IMR-90 (cell line): ENCODE measurements at regions not wholly inside any gene's neighbourhood (a gene's known extent, or its start where the extent isn't known, plus 50 kb on each side); places are given as distances from the start of the nearest gene placed in this dataset.

Experiments used
- ATAC-seq: fragments of 200-7000 bp; cut with Tn5 transposase; 2 replicates; pipeline ENCODE4 v1.9.1; 2020; ENCODE audit warnings: low read depth, mild to moderate bottlenecking, moderate library complexity
- BruUV-seq: library from RNA; stranded (reverse); fragments of 400-500 nt; replicated peaks from 2 replicates; lab custom pipeline; 2021; lab: Mats Ljungman, UMichigan
- CTCF ChIA-PET: fragments of 300-600 bp; formaldehyde crosslinking; extraction: SDS; loops from one replicate; lab custom pipeline; 2021; ENCODE audit warnings: antibody characterized with exemption; lab: Yijun Ruan, JAX
- POLR2A ChIA-PET: fragments of 300-600 bp; sonication (Branson Sonifier 250); formaldehyde crosslinking; loops from one replicate; lab custom pipeline; 2022; ENCODE audit warnings: antibody characterized with exemption; ENCODE audit not compliant: unreplicated experiment; lab: Charles Lee
- DNase-seq: peaks from one replicate; pipeline ENCODE4 v3.0.0; 2013
- H2AFZ ChIP-seq: replicated peaks from 2 replicates; pipeline ENCODE3; 2013; ENCODE audit warnings: low read length, mild to moderate bottlenecking; ENCODE audit not compliant: poor library complexity
- H2AK5ac ChIP-seq: 2 replicates; pipeline ENCODE4 v1.6.1; 2013; ENCODE audit warnings: low read depth, low read length, inconsistent platforms
- H2AK9ac ChIP-seq: replicated peaks from 2 replicates; pipeline ENCODE3; 2013; ENCODE audit warnings: mild to moderate bottlenecking, low read depth, low read length, moderate library complexity; ENCODE audit not compliant: poor library complexity
- H2BK120ac ChIP-seq: 2 replicates; pipeline ENCODE4 v1.6.1; 2013; ENCODE audit warnings: low read depth, low read length, inconsistent platforms
- H2BK15ac ChIP-seq: 3 replicates; pipeline ENCODE4 v1.6.1; 2013; ENCODE audit warnings: low read depth, low read length, inconsistent platforms
- H2BK20ac ChIP-seq: 2 replicates; pipeline ENCODE4 v1.6.1; 2013; ENCODE audit warnings: low read depth, mild to moderate bottlenecking, inconsistent platforms, low read length, moderate library complexity
- H2BK5ac ChIP-seq: 2 replicates; pipeline ENCODE4 v1.6.1; 2013; ENCODE audit warnings: mild to moderate bottlenecking, low read depth, low read length, inconsistent platforms; ENCODE audit not compliant: poor library complexity, severe bottlenecking
- H3K14ac ChIP-seq: replicated peaks from 2 replicates; pipeline ENCODE4 v1.6.1; 2013; ENCODE audit warnings: low read depth, low read length, inconsistent platforms
- H3K18ac ChIP-seq: 2 replicates; pipeline ENCODE4 v1.6.1; 2013; ENCODE audit warnings: low read depth, low read length, control low read depth
- H3K23ac ChIP-seq: 2 replicates; pipeline ENCODE4 v1.6.1; 2013; ENCODE audit warnings: low read depth, low read length, inconsistent platforms
- H3K27ac ChIP-seq: 2 replicates; pipeline ENCODE4 v1.5.1; 2013; ENCODE audit warnings: mild to moderate bottlenecking, control low read depth, low read length; ENCODE audit not compliant: insufficient read depth
- H3K27me3 ChIP-seq: 2 replicates; pipeline ENCODE4 v1.6.1; 2013; ENCODE audit warnings: low read length; ENCODE audit not compliant: control insufficient read depth, insufficient read depth
- H3K36me3 ChIP-seq: 2 replicates; pipeline ENCODE4 v1.6.1; 2013; ENCODE audit warnings: low read length, mixed read lengths; ENCODE audit not compliant: control insufficient read depth, insufficient read depth
- H3K4ac ChIP-seq: 2 replicates; pipeline ENCODE4 v1.6.1; 2013; ENCODE audit warnings: low read depth, low read length, inconsistent platforms
- H3K4me1 ChIP-seq: 2 replicates; pipeline ENCODE4 v1.6.1; 2013; ENCODE audit warnings: low read length, mixed read lengths; ENCODE audit not compliant: control insufficient read depth, insufficient read depth
- H3K4me2 ChIP-seq: 2 replicates; pipeline ENCODE4 v1.6.1; 2013; ENCODE audit warnings: low read depth, mild to moderate bottlenecking, control low read depth, low read length, moderate library complexity
- H3K4me3 ChIP-seq: 2 replicates; pipeline ENCODE4 v1.5.1; 2013; ENCODE audit warnings: low read depth, mild to moderate bottlenecking, control low read depth, low read length, moderate library complexity; ENCODE audit not compliant: insufficient read depth
- H3K56ac ChIP-seq: 2 replicates; pipeline ENCODE4 v1.6.1; 2013; ENCODE audit warnings: low read length, inconsistent platforms; ENCODE audit not compliant: insufficient read depth; ENCODE audit errors: extremely low read depth
- H3K79me1 ChIP-seq, 2 experiments: 2 replicates each; pipeline ENCODE4 v1.6.1; 2013; ENCODE audit warnings: low read length in 2 of 2, inconsistent platforms in 1 of 2, low read depth in 1 of 2
- H3K9ac ChIP-seq: 2 replicates; pipeline ENCODE4 v1.6.1; 2013; ENCODE audit warnings: low read depth, low read length, control low read depth
- H3K9me1 ChIP-seq: 2 replicates; pipeline ENCODE4 v1.6.1; 2013; ENCODE audit warnings: low read length, inconsistent platforms; ENCODE audit not compliant: insufficient read depth
- H3K9me3 ChIP-seq: 2 replicates; pipeline ENCODE4 v1.6.1; 2013; ENCODE audit warnings: low read length; ENCODE audit not compliant: control insufficient read depth, insufficient read depth
- H4K20me1 ChIP-seq: 2 replicates; pipeline ENCODE4 v1.6.1; 2013; ENCODE audit warnings: low read length, inconsistent platforms; ENCODE audit not compliant: insufficient read depth
- H4K5ac ChIP-seq: 2 replicates; pipeline ENCODE4 v1.6.1; 2013; ENCODE audit warnings: mild to moderate bottlenecking, low read depth, low read length, control low read depth
- H4K8ac ChIP-seq, 2 experiments: 2 replicates each; pipeline ENCODE4 v1.6.1; 2013; ENCODE audit warnings: low read depth in 2 of 2, low read length in 2 of 2, control low read depth in 1 of 2, inconsistent platforms in 1 of 2
- H4K91ac ChIP-seq: 2 replicates; pipeline ENCODE4 v1.6.1; 2013; ENCODE audit warnings: low read depth, low read length, inconsistent platforms; ENCODE audit not compliant: insufficient read depth
- BHLHE40 ChIP-seq: fragments of 150-350 bp; IDR thresholded peaks from 2 replicates; pipeline ENCODE4 v1.6.1; 2016; ENCODE audit warnings: mild to moderate bottlenecking, low read depth, low read length
- CHD1 ChIP-seq: IDR thresholded peaks from 2 replicates; pipeline ENCODE4 v1.6.1; 2012; ENCODE audit warnings: low read depth, low read length, improper control_type of control experiment
- ELK1 ChIP-seq: fragments of 150-350 bp; IDR thresholded peaks from 2 replicates; pipeline ENCODE4 v1.6.1; 2016; ENCODE audit warnings: low read depth, mild to moderate bottlenecking, low read length, moderate library complexity, borderline replicate concordance
- MAFK ChIP-seq: IDR thresholded peaks from 2 replicates; pipeline ENCODE4 v1.6.1; 2012; ENCODE audit warnings: low read depth, low read length, improper control_type of control experiment
- MXI1 ChIP-seq: IDR thresholded peaks from 2 replicates; pipeline ENCODE4 v1.6.1; 2012; ENCODE audit warnings: low read depth, mild to moderate bottlenecking, low read length, moderate library complexity, borderline replicate concordance
- NFE2L2 ChIP-seq: fragments of 150-350 bp; IDR thresholded peaks from 2 replicates; pipeline ENCODE4 v1.6.1; 2016; ENCODE audit warnings: low read depth, mild to moderate bottlenecking, low read length
- RAD21 ChIP-seq: IDR thresholded peaks from 2 replicates; pipeline ENCODE4 v1.6.1; 2012; ENCODE audit warnings: low read length, improper control_type of control experiment
- SMC3 ChIP-seq: fragments of 150-350 bp; IDR thresholded peaks from 2 replicates; pipeline ENCODE4 v1.6.1; 2016; ENCODE audit warnings: low read depth, mild to moderate bottlenecking, antibody characterized with exemption, low read length, moderate library complexity
- WGBS, 2 experiments: methylation state at CpG; one replicate each; pipeline versions ENCODE4 v1.1.5 to v1.1.7; 2013; ENCODE audit warnings: missing lambda C conversion rate in 2 of 2; ENCODE audit not compliant: insufficient read length in 1 of 2; ENCODE audit errors: extremely low coverage in 2 of 2; 5-methylcytosine and 5-hydroxymethylcytosine counted together
- dilution Hi-C: fragments of 300-500 bp; cut with HindIII; formaldehyde crosslinking; loops from one replicate; pipeline ENCODE4 v1.14.3; 2018; ENCODE audit warnings: low sequenced_read_pairs; ENCODE audit not compliant: unreplicated experiment
- in situ Hi-C: fragments of 300-500 bp; cut with MboI; formaldehyde crosslinking; loops from 3 replicates; pipeline ENCODE4 v1.14.3; 2019; ENCODE audit warnings: low sequenced_read_pairs, inconsistent platforms, mixed read lengths
- intact Hi-C: fragments of 100-400 bp; cut with micrococcal nuclease; formaldehyde crosslinking; loops from 2 replicates; pipeline ENCODE4 v1.10.0; 2022
- TF ChIP-seq, protein P1 (sequence below): conservative IDR thresholded peaks from 2 replicates; pipeline ENCODE4 v1.5.1; 2012; ENCODE audit warnings: mild to moderate bottlenecking, low read depth, low read length, improper control_type of control experiment
- TF ChIP-seq, protein P2 (sequence below): fragments of 150-350 bp; IDR thresholded peaks from 2 replicates; pipeline ENCODE4 v1.6.1; 2017; ENCODE audit warnings: mild to moderate bottlenecking, antibody characterized with exemption, low read length, low read depth

GRCh38 chr3:94734206-94734605, 671.3 kb downstream of the NSUN3 start:
- TF ChIP-seq, protein P1, sequence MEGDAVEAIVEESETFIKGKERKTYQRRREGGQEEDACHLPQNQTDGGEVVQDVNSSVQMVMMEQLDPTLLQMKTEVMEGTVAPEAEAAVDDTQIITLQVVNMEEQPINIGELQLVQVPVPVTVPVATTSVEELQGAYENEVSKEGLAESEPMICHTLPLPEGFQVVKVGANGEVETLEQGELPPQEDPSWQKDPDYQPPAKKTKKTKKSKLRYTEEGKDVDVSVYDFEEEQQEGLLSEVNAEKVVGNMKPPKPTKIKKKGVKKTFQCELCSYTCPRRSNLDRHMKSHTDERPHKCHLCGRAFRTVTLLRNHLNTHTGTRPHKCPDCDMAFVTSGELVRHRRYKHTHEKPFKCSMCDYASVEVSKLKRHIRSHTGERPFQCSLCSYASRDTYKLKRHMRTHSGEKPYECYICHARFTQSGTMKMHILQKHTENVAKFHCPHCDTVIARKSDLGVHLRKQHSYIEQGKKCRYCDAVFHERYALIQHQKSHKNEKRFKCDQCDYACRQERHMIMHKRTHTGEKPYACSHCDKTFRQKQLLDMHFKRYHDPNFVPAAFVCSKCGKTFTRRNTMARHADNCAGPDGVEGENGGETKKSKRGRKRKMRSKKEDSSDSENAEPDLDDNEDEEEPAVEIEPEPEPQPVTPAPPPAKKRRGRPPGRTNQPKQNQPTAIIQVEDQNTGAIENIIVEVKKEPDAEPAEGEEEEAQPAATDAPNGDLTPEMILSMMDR = no peak
- TF ChIP-seq CHD1 = no peak
- TF ChIP-seq SMC3 = no peak
- TF ChIP-seq MXI1 = no peak
- TF ChIP-seq ELK1 = no peak
- TF ChIP-seq RAD21 = no peak
- TF ChIP-seq NFE2L2 = no peak
- no peak for TF ChIP-seq BHLHE40
- TF ChIP-seq, protein P2, sequence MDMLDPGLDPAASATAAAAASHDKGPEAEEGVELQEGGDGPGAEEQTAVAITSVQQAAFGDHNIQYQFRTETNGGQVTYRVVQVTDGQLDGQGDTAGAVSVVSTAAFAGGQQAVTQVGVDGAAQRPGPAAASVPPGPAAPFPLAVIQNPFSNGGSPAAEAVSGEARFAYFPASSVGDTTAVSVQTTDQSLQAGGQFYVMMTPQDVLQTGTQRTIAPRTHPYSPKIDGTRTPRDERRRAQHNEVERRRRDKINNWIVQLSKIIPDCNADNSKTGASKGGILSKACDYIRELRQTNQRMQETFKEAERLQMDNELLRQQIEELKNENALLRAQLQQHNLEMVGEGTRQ = no peak
- no peak for TF ChIP-seq MAFK
- Histone ChIP-seq H2BK120ac (no peak overlapping the region), H3K4ac (no peak overlapping the region), H2AK5ac (no peak overlapping the region), H2BK20ac (no peak overlapping the region), H4K5ac (no peak overlapping the region), H3K27ac (no peak overlapping the region), H3K4me2 (no peak overlapping the region), H3K9me1 (no peaks in the 10 kb centered on the region), H3K18ac (no peak overlapping the region), H4K20me1 (no peaks in the 10 kb centered on the region), H3K9me3 (peaks cover 2% of the 10 kb centered on the region; the same call in 1 of the 2 replicates), H3K56ac (no peak overlapping the region), H2AFZ (no peak overlapping the region), H3K9ac (no peak overlapping the region), H2BK5ac (no peak overlapping the region), H3K4me1 (no peaks in the 10 kb centered on the region), H4K91ac (no peak overlapping the region), H3K23ac (no peak overlapping the region), H3K36me3 (no peaks in the 10 kb centered on the region), H3K14ac (no peak overlapping the region), H3K27me3 (no peaks in the 10 kb centered on the region), H4K8ac (no peak overlapping the region), H3K79me1 (no peaks in the 10 kb centered on the region), H3K4me3 (no peak overlapping the region), H2AK9ac (no peak overlapping the region), H2BK15ac (no peak overlapping the region)
- no CpG with 5 or more reads among the region's 2 CpGs for WGBS, 2 experiments
- intact Hi-C loops (no loop called here), dilution Hi-C loops (no loop called here), in situ Hi-C loops (no loop called here)
- DNase-seq = no peak
- ChIA-PET CTCF (no interaction called here), POLR2A (no interaction called here)
- no peak for ATAC-seq
- BruUV-seq = no TSS peak
